ENCODE measurements at regions not wholly inside any gene's neighbourhood (a gene's known extent, or its start where the extent isn't known, plus 50 kb on each side); places are given as distances from the start of the nearest gene placed in this dataset.

DNA sequence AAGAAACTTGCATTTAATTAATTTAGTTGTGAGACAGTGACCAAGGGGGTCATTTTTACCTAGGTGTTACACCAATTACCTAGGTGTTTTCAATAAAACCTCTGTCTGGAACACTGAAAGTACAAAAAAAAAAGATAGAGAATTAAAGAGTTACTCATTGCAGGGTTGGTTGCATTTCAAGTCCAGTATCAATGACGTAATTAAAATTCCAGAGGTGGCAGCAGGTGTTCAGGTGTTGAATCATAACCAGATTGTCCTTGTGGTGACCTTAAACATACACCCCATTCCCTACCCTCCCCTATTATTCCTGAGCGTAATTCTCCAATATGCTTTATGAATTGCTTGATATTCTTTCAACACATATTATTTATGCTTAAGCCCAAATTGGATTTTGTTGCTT, 352.0 kb upstream of the SLC8A1 start:
- TF ChIP-seq EP300 (IDR thresholded peaks at IDR 0.05) (no peak), POLR2AphosphoS5 (IDR thresholded peaks at IDR 0.05) (no peak)
- TF ChIP-seq, protein P1, sequence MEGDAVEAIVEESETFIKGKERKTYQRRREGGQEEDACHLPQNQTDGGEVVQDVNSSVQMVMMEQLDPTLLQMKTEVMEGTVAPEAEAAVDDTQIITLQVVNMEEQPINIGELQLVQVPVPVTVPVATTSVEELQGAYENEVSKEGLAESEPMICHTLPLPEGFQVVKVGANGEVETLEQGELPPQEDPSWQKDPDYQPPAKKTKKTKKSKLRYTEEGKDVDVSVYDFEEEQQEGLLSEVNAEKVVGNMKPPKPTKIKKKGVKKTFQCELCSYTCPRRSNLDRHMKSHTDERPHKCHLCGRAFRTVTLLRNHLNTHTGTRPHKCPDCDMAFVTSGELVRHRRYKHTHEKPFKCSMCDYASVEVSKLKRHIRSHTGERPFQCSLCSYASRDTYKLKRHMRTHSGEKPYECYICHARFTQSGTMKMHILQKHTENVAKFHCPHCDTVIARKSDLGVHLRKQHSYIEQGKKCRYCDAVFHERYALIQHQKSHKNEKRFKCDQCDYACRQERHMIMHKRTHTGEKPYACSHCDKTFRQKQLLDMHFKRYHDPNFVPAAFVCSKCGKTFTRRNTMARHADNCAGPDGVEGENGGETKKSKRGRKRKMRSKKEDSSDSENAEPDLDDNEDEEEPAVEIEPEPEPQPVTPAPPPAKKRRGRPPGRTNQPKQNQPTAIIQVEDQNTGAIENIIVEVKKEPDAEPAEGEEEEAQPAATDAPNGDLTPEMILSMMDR (IDR thresholded peaks at IDR 0.05): no peak

Measured in sigmoid colon (tissue), 4 donors.